ENCODE measurements at regions not wholly inside any gene's neighbourhood (a gene's known extent, or its start where the extent isn't known, plus 50 kb on each side); places are given as distances from the start of the nearest gene placed in this dataset.

DNA sequence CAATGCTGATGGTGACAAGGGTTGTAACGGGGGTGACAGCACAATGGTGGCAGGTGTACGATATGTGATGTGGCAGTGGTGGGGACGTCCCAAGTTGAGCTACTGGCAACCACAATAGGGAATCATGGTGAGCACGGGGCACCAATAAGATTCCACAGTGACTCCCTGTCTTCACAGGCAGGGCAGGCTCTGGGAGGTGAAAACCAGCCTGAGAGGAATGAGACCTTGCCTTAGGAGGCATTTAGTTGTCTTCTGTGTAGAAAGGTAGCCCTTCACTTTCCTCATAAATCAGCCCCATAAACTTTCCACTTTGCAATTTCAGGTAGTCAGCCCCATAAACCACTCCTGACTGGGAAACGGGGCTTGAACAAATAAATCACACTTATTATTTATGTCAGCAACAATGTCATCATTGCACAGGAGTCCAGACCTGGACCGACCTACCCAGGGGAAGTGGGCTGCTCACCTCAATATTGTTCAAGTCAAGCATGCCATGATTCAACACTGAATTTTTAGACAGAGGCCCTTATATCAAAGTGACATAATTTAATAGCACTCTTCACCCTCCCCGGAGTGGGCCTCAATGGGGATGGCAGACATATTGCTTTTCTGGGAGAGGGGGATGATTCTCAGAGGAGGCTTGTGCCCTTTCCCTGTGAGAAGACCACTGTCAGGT, 150.8 kb downstream of the CDC5L start:
- Mint-ChIP-seq H3K4me3 (no peak overlapping the region), H3K4me1 (ENCODE audit: low read depth in 2 of 2) (no peaks in the 10 kb centered on the region), H3K9me3 (no peaks in the 10 kb centered on the region), H3K27me3 (peaks cover 10 to 15% of the 10 kb centered on the region in 2 donors), H3K27ac (no peak overlapping the region), H3K36me3 (no peaks in the 10 kb centered on the region)
- no peak for DNase-seq (ENCODE audit: low spot score)
- ATAC-seq, result no peak

GRCh38 chr6:44538807-44539201, 151.3 kb downstream of the CDC5L start:
- DNase-seq (ENCODE audit: low spot score), result no peak
- no peaks in the 10 kb centered on the region for H3K36me3 Mint-ChIP-seq
- no peaks in the 10 kb centered on the region for H3K9me3 Mint-ChIP-seq
- peaks cover 10 to 16% of the 10 kb centered on the region in 2 donors for H3K27me3 Mint-ChIP-seq
- no peaks in the 10 kb centered on the region for H3K4me1 Mint-ChIP-seq (ENCODE audit: low read depth in 2 of 2)
- H3K27ac Mint-ChIP-seq, result no peak overlapping the region
- no peak overlapping the region for H3K4me3 Mint-ChIP-seq
- ATAC-seq, result no peak

GRCh38 chr6:44539701-44540355, 152.3 kb downstream of the CDC5L start:
- no peaks in the 10 kb centered on the region for H3K4me1 Mint-ChIP-seq (ENCODE audit: low read depth in 2 of 2)
- H3K36me3 Mint-ChIP-seq, result no peaks in the 10 kb centered on the region
- H3K9me3 Mint-ChIP-seq, result no peaks in the 10 kb centered on the region
- ATAC-seq (no peak), DNase-seq (ENCODE audit: low spot score) (no peak)
- H3K27me3 Mint-ChIP-seq, result peaks cover 14 to 22% of the 10 kb centered on the region in 2 donors
- no peak overlapping the region for H3K27ac Mint-ChIP-seq
- H3K4me3 Mint-ChIP-seq, result no peak overlapping the region

GRCh38 chr6:44540881-44541280, 153.4 kb downstream of the CDC5L start:
- no peak overlapping the region for H3K4me3 Mint-ChIP-seq
- DNase-seq (ENCODE audit: low spot score) (no peak), ATAC-seq (no peak)
- no peak overlapping the region for H3K27ac Mint-ChIP-seq
- H3K4me1 Mint-ChIP-seq (ENCODE audit: low read depth in 2 of 2), result no peaks in the 10 kb centered on the region
- H3K9me3 Mint-ChIP-seq, result no peaks in the 10 kb centered on the region
- no peaks in the 10 kb centered on the region for H3K36me3 Mint-ChIP-seq
- H3K27me3 Mint-ChIP-seq, result peaks cover 18 to 22% of the 10 kb centered on the region in 2 donors

GRCh38 chr6:44542401-44543116, 155.1 kb downstream of the CDC5L start:
- H3K9me3 Mint-ChIP-seq, result no peaks in the 10 kb centered on the region
- H3K4me3 Mint-ChIP-seq, result no peak overlapping the region
- H3K36me3 Mint-ChIP-seq, result no peaks in the 10 kb centered on the region
- no peak overlapping the region for H3K27ac Mint-ChIP-seq
- DNase-seq (ENCODE audit: low spot score) (no peak), ATAC-seq (no peak)
- peaks cover 18 to 22% of the 10 kb centered on the region in 2 donors for H3K27me3 Mint-ChIP-seq
- H3K4me1 Mint-ChIP-seq (ENCODE audit: low read depth in 2 of 2), result no peaks in the 10 kb centered on the region

- no peak overlapping the region for H3K4me3 Mint-ChIP-seq
- peaks cover 18 to 22% of the 10 kb centered on the region in 2 donors for H3K27me3 Mint-ChIP-seq
- ATAC-seq, result no peak
- no peak overlapping the region for H3K27ac Mint-ChIP-seq
- no peak for DNase-seq (ENCODE audit: low spot score)
- H3K4me1 Mint-ChIP-seq (ENCODE audit: low read depth in 2 of 2), result no peaks in the 10 kb centered on the region
- H3K36me3 Mint-ChIP-seq, result no peaks in the 10 kb centered on the region
- no peaks in the 10 kb centered on the region for H3K9me3 Mint-ChIP-seq
These were observed 156.2 kb downstream of the CDC5L start for GRCh38 chr6:44543664-44544063.

- Mint-ChIP-seq H3K27ac (no peak overlapping the region), H3K4me3 (no peak overlapping the region), H3K36me3 (no peaks in the 10 kb centered on the region), H3K27me3 (peaks cover 18 to 22% of the 10 kb centered on the region in 2 donors), H3K9me3 (no peaks in the 10 kb centered on the region), H3K4me1 (ENCODE audit: low read depth in 2 of 2) (no peaks in the 10 kb centered on the region)
- DNase-seq (ENCODE audit: low spot score), result no peak
- no peak for ATAC-seq
These were observed 157.7 kb downstream of the CDC5L start for GRCh38 chr6:44545224-44545623.

DNA sequence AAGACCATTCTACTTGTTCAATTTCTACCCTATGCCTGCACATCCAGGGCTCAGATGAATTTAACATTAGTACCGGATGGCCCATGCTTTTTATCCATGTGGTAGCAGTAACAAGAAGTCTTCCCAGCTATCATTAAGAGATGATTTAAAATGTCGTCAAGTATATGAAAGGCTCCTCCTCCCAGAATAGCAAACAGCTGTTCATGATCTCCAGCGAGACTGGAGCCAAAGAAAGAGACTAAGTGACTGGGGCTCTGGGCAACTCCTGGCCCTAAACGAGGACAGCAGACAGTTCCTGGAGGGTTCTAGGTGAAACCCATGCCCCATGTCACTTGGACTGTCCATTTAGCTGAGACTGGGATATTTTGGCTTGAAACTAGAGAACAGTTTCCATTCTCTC, 160.8 kb downstream of the CDC5L start:
- no peaks in the 10 kb centered on the region for H3K4me1 Mint-ChIP-seq (ENCODE audit: low read depth in 2 of 2)
- H3K4me3 Mint-ChIP-seq, result no peak overlapping the region
- H3K27ac Mint-ChIP-seq, result no peak overlapping the region
- peaks cover 11 to 14% of the 10 kb centered on the region in 2 donors for H3K27me3 Mint-ChIP-seq
- ATAC-seq (no peak), DNase-seq (ENCODE audit: low spot score) (no peak)
- no peaks in the 10 kb centered on the region for H3K9me3 Mint-ChIP-seq
- no peaks in the 10 kb centered on the region for H3K36me3 Mint-ChIP-seq

- ATAC-seq (no peak), DNase-seq (ENCODE audit: low spot score) (no peak)
- Mint-ChIP-seq H3K4me1 (ENCODE audit: low read depth in 2 of 2) (no peaks in the 10 kb centered on the region), H3K4me3 (no peak overlapping the region), H3K36me3 (no peaks in the 10 kb centered on the region), H3K9me3 (no peaks in the 10 kb centered on the region), H3K27me3 (peaks cover 11 to 12% of the 10 kb centered on the region in 2 donors), H3K27ac (no peak overlapping the region)
These were observed 162.0 kb downstream of the CDC5L start for GRCh38 chr6:44549516-44549915.

DNA sequence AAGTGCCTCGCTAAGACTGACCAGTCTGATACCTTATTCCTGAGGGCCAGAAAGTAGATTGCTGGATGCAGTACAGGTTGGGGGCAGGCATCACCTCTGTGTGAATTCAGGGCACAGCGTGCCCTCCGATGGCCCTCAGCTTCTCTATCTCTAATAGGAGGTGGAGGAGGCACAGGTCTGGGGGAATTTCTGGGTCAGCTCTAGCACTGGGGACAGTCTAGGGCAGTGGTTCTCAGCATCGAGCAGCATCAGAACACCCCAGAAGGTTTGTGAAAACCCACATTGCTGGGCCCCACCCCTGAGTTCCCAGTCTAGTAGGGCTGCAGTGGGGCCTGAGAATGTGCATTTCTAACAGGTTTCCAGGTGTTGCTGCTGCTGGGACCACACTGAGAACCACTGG, 166.7 kb downstream of the CDC5L start:
- H3K36me3 Mint-ChIP-seq, result no peaks in the 10 kb centered on the region
- no peaks in the 10 kb centered on the region for H3K4me1 Mint-ChIP-seq (ENCODE audit: low read depth in 2 of 2)
- no peaks in the 10 kb centered on the region for H3K9me3 Mint-ChIP-seq
- peak in 1 of 2 donors; percentile 21 for ATAC-seq
- no peak overlapping the region for H3K27ac Mint-ChIP-seq
- no peak overlapping the region for H3K4me3 Mint-ChIP-seq
- H3K27me3 Mint-ChIP-seq, result peaks cover 21 to 25% of the 10 kb centered on the region in 2 donors
- DNase-seq (ENCODE audit: low spot score), result no peak

- Mint-ChIP-seq H3K4me3 (no peak overlapping the region), H3K27me3 (peaks cover 22 to 30% of the 10 kb centered on the region in 2 donors), H3K27ac (no peak overlapping the region), H3K9me3 (no peaks in the 10 kb centered on the region), H3K36me3 (no peaks in the 10 kb centered on the region), H3K4me1 (ENCODE audit: low read depth in 2 of 2) (no peaks in the 10 kb centered on the region)
- DNase-seq (ENCODE audit: low spot score) (no peak), ATAC-seq (no peak)
These were observed 167.4 kb downstream of the CDC5L start for GRCh38 chr6:44554861-44555260.

GRCh38 chr6:44556046-44556445, 168.5 kb downstream of the CDC5L start:
- Mint-ChIP-seq H3K27ac (no peak overlapping the region), H3K4me3 (no peak overlapping the region), H3K36me3 (no peaks in the 10 kb centered on the region), H3K27me3 (peaks cover 26 to 38% of the 10 kb centered on the region in 2 donors), H3K4me1 (ENCODE audit: low read depth in 2 of 2) (no peaks in the 10 kb centered on the region), H3K9me3 (no peaks in the 10 kb centered on the region)
- no peak for DNase-seq (ENCODE audit: low spot score)
- no peak for ATAC-seq

- H3K4me3 Mint-ChIP-seq, result no peak overlapping the region
- H3K27ac Mint-ChIP-seq, result no peak overlapping the region
- DNase-seq (ENCODE audit: low spot score), result no peak
- no peak for ATAC-seq
- H3K9me3 Mint-ChIP-seq, result no peaks in the 10 kb centered on the region
- peaks cover 0 to 4% of the 10 kb centered on the region in 2 donors for H3K4me1 Mint-ChIP-seq (ENCODE audit: low read depth in 2 of 2)
- no peaks in the 10 kb centered on the region for H3K36me3 Mint-ChIP-seq
- peaks cover 29 to 40% of the 10 kb centered on the region in 2 donors for H3K27me3 Mint-ChIP-seq
These were observed 170.7 kb downstream of the CDC5L start for GRCh38 chr6:44558024-44558831.

All from natural killer cell treated with Interleukin-12 subunit alpha and Interleukin-12 subunit beta and Interleukin-15 and Interleukin-18, amount 100 ng/mL, for 72 hours (primary cell).